IPS-15b (cell line): ENCODE measurements at regions not wholly inside any gene's neighbourhood (a gene's known extent, or its start where the extent isn't known, plus 50 kb on each side); places are given as distances from the start of the nearest gene placed in this dataset.

Experiments
- H3K27me3 ChIP-seq: one replicate; pipeline ENCODE4 v1.6.1; 2013; ENCODE audit warnings: low read length; ENCODE audit not compliant: control insufficient read depth, insufficient read depth
- H3K36me3 ChIP-seq: one replicate; pipeline ENCODE4 v1.6.1; 2013; ENCODE audit warnings: low read length; ENCODE audit not compliant: control insufficient read depth, insufficient read depth
- H3K4me1 ChIP-seq: one replicate; pipeline ENCODE4 v1.6.1; 2013; ENCODE audit warnings: mild to moderate bottlenecking, low read length; ENCODE audit not compliant: control insufficient read depth, insufficient read depth
- H3K4me3 ChIP-seq: one replicate; pipeline ENCODE4 v1.5.1; 2013; ENCODE audit warnings: low read depth, low read length
- H3K9ac ChIP-seq: one replicate; pipeline ENCODE4 v1.6.1; 2013; ENCODE audit warnings: low read depth, mild to moderate bottlenecking, low read length
- H3K9me3 ChIP-seq: one replicate; pipeline ENCODE4 v1.6.1; 2013; ENCODE audit warnings: mild to moderate bottlenecking, low read length; ENCODE audit not compliant: control insufficient read depth, insufficient read depth

GRCh38 chrX:20361890-20362262 is 95.2 kb upstream of the RPS6KA3 start:
- Histone ChIP-seq H3K9ac (no peak overlapping the region), H3K4me3 (no peak overlapping the region)

GRCh38 chrX:20361081-20361889 is 94.6 kb upstream of the RPS6KA3 start:
- no peaks in the 10 kb centered on the region for H3K9me3 ChIP-seq
- H3K4me1 ChIP-seq, result no peaks in the 10 kb centered on the region
- H3K4me3 ChIP-seq, result no peak overlapping the region
- H3K9ac ChIP-seq, result no peak overlapping the region
- no peaks in the 10 kb centered on the region for H3K36me3 ChIP-seq
- H3K27me3 ChIP-seq, result no peaks in the 10 kb centered on the region

More at GRCh38 chrX:20361890-20362262, 95.2 kb upstream of the RPS6KA3 start:
- Histone ChIP-seq H3K9me3 (no peaks in the 10 kb centered on the region), H3K4me1 (no peaks in the 10 kb centered on the region), H3K36me3 (no peaks in the 10 kb centered on the region), H3K27me3 (no peaks in the 10 kb centered on the region)

- no peak overlapping the region for H3K4me3 ChIP-seq
- no peaks in the 10 kb centered on the region for H3K36me3 ChIP-seq
- H3K27me3 ChIP-seq, result no peaks in the 10 kb centered on the region
- no peaks in the 10 kb centered on the region for H3K4me1 ChIP-seq
- H3K9ac ChIP-seq, result no peak overlapping the region
- no peaks in the 10 kb centered on the region for H3K9me3 ChIP-seq
Measured at GRCh38 chrX:20355187-20355586, 88.5 kb upstream of the RPS6KA3 start.

GRCh38 chrX:20354505-20354904 is 87.8 kb upstream of the RPS6KA3 start:
- no peak overlapping the region for H3K4me3 ChIP-seq
- no peaks in the 10 kb centered on the region for H3K36me3 ChIP-seq
- H3K9me3 ChIP-seq, result no peaks in the 10 kb centered on the region
- H3K27me3 ChIP-seq, result no peaks in the 10 kb centered on the region
- no peak overlapping the region for H3K9ac ChIP-seq
- H3K4me1 ChIP-seq, result no peaks in the 10 kb centered on the region

GRCh38 chrX:20352935-20353336 is 86.2 kb upstream of the RPS6KA3 start:
- Histone ChIP-seq H3K27me3 (no peaks in the 10 kb centered on the region), H3K4me1 (no peaks in the 10 kb centered on the region), H3K9me3 (peaks cover 2% of the 10 kb centered on the region), H3K9ac (no peak overlapping the region), H3K4me3 (no peak overlapping the region), H3K36me3 (no peaks in the 10 kb centered on the region)

GRCh38 chrX:20352504-20352903 is 85.8 kb upstream of the RPS6KA3 start:
- Histone ChIP-seq H3K27me3 (no peaks in the 10 kb centered on the region), H3K36me3 (no peaks in the 10 kb centered on the region), H3K4me1 (no peaks in the 10 kb centered on the region), H3K4me3 (no peak overlapping the region), H3K9me3 (peaks cover 2% of the 10 kb centered on the region), H3K9ac (no peak overlapping the region)

GRCh38 chrX:20350596-20350995 is 83.9 kb upstream of the RPS6KA3 start:
- H3K27me3 ChIP-seq, result no peaks in the 10 kb centered on the region
- no peak overlapping the region for H3K9ac ChIP-seq
- H3K9me3 ChIP-seq, result peaks cover 2% of the 10 kb centered on the region
- no peak overlapping the region for H3K4me3 ChIP-seq
- no peaks in the 10 kb centered on the region for H3K4me1 ChIP-seq
- H3K36me3 ChIP-seq, result no peaks in the 10 kb centered on the region

- Histone ChIP-seq H3K4me3 (no peak overlapping the region), H3K27me3 (no peaks in the 10 kb centered on the region), H3K9ac (no peak overlapping the region), H3K4me1 (no peaks in the 10 kb centered on the region), H3K9me3 (peaks cover 2% of the 10 kb centered on the region), H3K36me3 (no peaks in the 10 kb centered on the region)
Measured at GRCh38 chrX:20348139-20348538, 81.4 kb upstream of the RPS6KA3 start.

- no peaks in the 10 kb centered on the region for H3K36me3 ChIP-seq
- no peak overlapping the region for H3K9ac ChIP-seq
- H3K27me3 ChIP-seq, result no peaks in the 10 kb centered on the region
- H3K4me3 ChIP-seq, result no peak overlapping the region
- no peaks in the 10 kb centered on the region for H3K4me1 ChIP-seq
- H3K9me3 ChIP-seq, result peaks cover 2% of the 10 kb centered on the region
Measured at GRCh38 chrX:20347481-20347880, 80.8 kb upstream of the RPS6KA3 start.

- H3K9ac ChIP-seq, result no peak overlapping the region
- H3K9me3 ChIP-seq, result no peaks in the 10 kb centered on the region
- H3K27me3 ChIP-seq, result peaks cover 53% of the 10 kb centered on the region
Measured at GRCh38 chrX:20333672-20334071, 67.0 kb upstream of the RPS6KA3 start.

GRCh38 chrX:20330545-20330944 is 63.8 kb upstream of the RPS6KA3 start:
- H3K9me3 ChIP-seq, result no peaks in the 10 kb centered on the region

More at GRCh38 chrX:20333672-20334071, 67.0 kb upstream of the RPS6KA3 start:
- H3K4me3 ChIP-seq, result no peak overlapping the region
- H3K36me3 ChIP-seq, result no peaks in the 10 kb centered on the region
- H3K4me1 ChIP-seq, result peaks cover 2% of the 10 kb centered on the region

GRCh38 chrX:20329435-20329834 is 62.7 kb upstream of the RPS6KA3 start:
- Histone ChIP-seq H3K4me3 (no peak overlapping the region), H3K36me3 (no peaks in the 10 kb centered on the region), H3K9ac (no peak overlapping the region), H3K4me1 (peaks cover 2% of the 10 kb centered on the region), H3K27me3 (peaks cover 50% of the 10 kb centered on the region), H3K9me3 (no peaks in the 10 kb centered on the region)

More at GRCh38 chrX:20330545-20330944, 63.8 kb upstream of the RPS6KA3 start:
- Histone ChIP-seq H3K27me3 (peaks cover 56% of the 10 kb centered on the region), H3K36me3 (no peaks in the 10 kb centered on the region), H3K4me3 (no peak overlapping the region), H3K4me1 (peaks cover 2% of the 10 kb centered on the region), H3K9ac (no peak overlapping the region)
